IPS-18a (cell line): ENCODE measurements at regions not wholly inside any gene's neighbourhood (a gene's known extent, or its start where the extent isn't known, plus 50 kb on each side); places are given as distances from the start of the nearest gene placed in this dataset.

Experiments
- H3K27ac ChIP-seq: one replicate; pipeline ENCODE4 v1.5.1; 2013; ENCODE audit warnings: low read length
- H3K27me3 ChIP-seq: one replicate; pipeline ENCODE4 v1.6.1; 2013; ENCODE audit warnings: mild to moderate bottlenecking, low read length; ENCODE audit not compliant: control insufficient read depth, insufficient read depth
- H3K36me3 ChIP-seq: one replicate; pipeline ENCODE4 v1.6.1; 2013; ENCODE audit warnings: low read depth, low read length; ENCODE audit not compliant: control insufficient read depth
- H3K4me1 ChIP-seq: one replicate; pipeline ENCODE4 v1.6.1; 2013; ENCODE audit warnings: low read depth, low read length; ENCODE audit not compliant: control insufficient read depth
- H3K4me3 ChIP-seq: one replicate; pipeline ENCODE4 v1.5.1; 2013; ENCODE audit warnings: low read length
- H3K9ac ChIP-seq: one replicate; pipeline ENCODE4 v1.6.1; 2013; ENCODE audit warnings: mild to moderate bottlenecking, low read length, moderate library complexity
- H3K9me3 ChIP-seq: one replicate; pipeline ENCODE4 v1.6.1; 2013; ENCODE audit warnings: low read depth, low read length; ENCODE audit not compliant: control insufficient read depth

DNA sequence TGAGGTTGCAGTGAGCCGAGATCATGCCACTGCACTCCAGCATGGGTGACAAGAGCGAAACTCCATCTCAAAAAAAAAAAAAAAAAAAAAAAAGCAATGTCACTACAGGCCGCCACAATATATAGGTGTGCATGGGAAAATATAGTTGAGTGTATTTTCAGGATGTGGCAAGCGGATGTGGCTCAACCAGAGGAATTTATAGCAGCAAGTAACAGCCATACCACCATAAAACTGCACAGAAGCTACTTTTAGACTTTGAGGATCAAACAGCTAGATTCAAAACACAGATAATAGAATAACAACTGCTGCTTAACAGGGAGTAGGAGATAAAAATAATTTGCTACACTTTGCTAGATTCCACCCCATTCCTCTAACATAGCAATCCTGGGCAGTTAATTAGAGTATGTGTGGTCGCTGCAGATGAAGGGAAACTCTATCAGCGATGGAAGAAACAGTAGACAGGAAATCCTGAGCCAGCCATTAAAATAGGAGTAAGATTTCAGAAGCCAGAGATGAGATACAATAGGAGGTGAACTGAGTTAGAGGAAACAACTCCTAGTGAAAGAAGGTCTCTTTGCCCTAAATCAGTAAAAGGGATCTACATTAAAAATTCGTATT lies 318.7 kb upstream of the STT3B start:
- Histone ChIP-seq H3K9me3 (no peaks in the 10 kb centered on the region), H3K9ac (no peak overlapping the region), H3K36me3 (no peaks in the 10 kb centered on the region), H3K27me3 (no peaks in the 10 kb centered on the region), H3K27ac (no peak overlapping the region), H3K4me1 (no peaks in the 10 kb centered on the region), H3K4me3 (no peak overlapping the region)

DNA sequence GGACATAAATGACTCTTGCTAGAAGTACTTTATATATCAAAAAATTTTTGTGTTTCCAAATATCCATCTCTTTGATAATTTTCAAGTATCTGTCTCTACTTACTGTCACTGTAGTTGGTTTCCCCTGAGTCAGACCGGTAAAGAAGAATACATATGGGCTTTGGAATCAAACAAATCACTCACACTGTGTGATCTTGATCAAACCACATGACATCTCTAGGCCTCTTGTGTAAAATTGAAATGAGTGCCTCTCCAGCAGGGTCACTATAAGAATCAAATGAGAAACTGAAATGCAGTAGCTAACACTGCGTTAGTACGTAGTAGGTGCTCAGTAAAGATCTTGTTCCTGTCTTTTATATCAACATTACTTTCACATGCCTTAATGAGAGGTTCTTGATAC lies 314.6 kb upstream of the STT3B start:
- Histone ChIP-seq H3K36me3 (no peaks in the 10 kb centered on the region), H3K9ac (no peak overlapping the region), H3K4me1 (no peaks in the 10 kb centered on the region), H3K27me3 (no peaks in the 10 kb centered on the region), H3K27ac (no peak overlapping the region), H3K9me3 (no peaks in the 10 kb centered on the region), H3K4me3 (no peak overlapping the region)

DNA sequence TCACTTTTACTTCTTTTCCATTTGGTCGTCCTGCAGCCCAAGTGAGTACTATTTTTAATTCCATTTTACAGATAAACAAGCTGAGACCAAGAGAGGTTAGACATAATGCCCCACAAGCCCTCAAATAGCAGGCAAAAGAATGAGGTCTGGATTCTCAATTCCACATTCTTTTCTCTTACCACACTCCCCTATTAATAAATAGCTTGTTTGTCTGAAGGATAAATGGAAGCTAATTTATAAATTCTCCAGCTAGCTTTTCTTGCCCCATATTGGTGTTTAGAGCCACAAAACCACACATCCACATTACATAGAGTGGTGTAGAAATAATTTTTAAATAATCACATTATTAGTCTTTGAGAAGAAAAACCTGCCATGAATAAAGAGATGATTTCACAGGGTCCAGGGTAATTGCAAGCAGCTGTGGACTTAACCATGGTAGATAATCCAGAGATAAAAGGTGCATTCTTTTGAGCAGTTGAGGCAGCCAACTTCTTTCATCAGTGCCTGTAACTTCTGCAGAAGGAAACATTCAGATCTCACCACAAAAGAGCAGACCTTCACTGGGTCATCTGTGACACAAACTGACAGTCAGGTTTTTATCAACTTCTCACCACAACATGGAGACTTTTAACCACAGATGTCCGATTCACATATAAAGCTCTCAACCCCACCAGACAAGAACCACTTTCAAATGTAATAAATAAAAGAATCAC lies 313.4 kb upstream of the STT3B start:
- Histone ChIP-seq H3K27ac (no peak overlapping the region), H3K4me3 (no peak overlapping the region), H3K9me3 (no peaks in the 10 kb centered on the region), H3K36me3 (no peaks in the 10 kb centered on the region), H3K27me3 (no peaks in the 10 kb centered on the region), H3K9ac (no peak overlapping the region), H3K4me1 (no peaks in the 10 kb centered on the region)

DNA sequence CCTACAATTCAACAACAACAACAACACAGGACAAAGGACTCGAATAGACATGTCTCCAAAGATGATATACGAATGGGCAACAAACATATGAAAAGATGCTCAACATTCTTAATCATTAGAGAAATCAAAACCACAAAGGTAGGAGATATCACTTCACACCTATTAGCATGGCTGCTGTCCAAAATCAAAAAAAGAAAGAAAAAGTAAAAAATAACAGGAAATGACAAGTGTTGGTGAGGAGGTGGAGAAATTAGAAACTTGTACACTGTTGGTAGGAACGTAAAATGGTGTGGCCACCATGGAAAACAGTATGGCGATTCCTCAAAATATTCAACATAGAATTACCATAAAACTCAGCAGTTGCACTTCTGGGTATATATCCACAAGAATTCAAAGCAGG lies 312.3 kb upstream of the STT3B start:
- Histone ChIP-seq H3K9ac (no peak overlapping the region), H3K27ac (no peak overlapping the region), H3K4me3 (no peak overlapping the region), H3K9me3 (no peaks in the 10 kb centered on the region), H3K4me1 (no peaks in the 10 kb centered on the region), H3K27me3 (no peaks in the 10 kb centered on the region), H3K36me3 (no peaks in the 10 kb centered on the region)

DNA sequence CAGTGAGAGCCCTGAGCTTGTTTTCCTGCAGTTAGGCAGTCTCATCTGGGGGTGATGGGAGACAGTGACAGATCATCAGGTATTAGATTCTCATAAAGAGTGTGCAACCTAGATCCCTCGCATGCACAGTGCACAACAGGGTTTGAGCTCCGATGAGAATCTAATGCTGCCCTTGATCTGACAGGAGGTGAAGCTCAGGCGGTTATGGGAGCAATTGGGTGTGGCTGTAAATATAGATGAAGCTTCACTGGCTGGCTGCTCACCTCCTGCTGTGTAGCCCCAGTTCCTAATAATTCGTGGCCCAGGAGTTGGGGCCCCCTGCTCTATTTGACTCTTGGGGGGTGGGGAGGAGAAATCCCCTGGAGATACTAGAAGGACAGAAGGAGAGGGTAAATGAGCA lies 309.4 kb upstream of the STT3B start:
- Histone ChIP-seq H3K9me3 (no peaks in the 10 kb centered on the region), H3K9ac (no peak overlapping the region), H3K27me3 (no peaks in the 10 kb centered on the region), H3K27ac (no peak overlapping the region), H3K4me1 (no peaks in the 10 kb centered on the region), H3K36me3 (no peaks in the 10 kb centered on the region), H3K4me3 (no peak overlapping the region)

DNA sequence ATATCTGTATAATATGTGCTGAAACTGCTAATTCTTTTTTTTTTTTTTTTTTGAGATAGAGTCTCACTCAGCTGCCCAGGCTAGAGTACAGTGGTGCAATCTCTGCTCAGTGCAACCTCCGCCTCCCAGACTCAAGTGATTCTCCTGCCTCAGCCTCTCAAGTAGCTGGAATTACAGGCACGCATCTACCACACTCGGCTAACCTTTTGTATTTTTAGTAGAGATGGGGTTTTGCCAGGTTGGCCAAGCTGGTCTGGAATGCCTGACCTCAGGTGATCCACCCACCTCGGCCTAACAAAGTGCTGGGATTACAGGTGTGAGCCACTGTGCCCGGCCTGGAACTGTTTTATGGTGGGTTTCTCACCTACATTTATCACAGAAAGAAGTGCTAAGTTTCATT lies 307.8 kb upstream of the STT3B start:
- no peaks in the 10 kb centered on the region for H3K27me3 ChIP-seq
- H3K27ac ChIP-seq: no peak overlapping the region
- no peaks in the 10 kb centered on the region for H3K36me3 ChIP-seq
- H3K4me3 ChIP-seq: no peak overlapping the region
- H3K9me3 ChIP-seq: no peaks in the 10 kb centered on the region
- no peak overlapping the region for H3K9ac ChIP-seq
- no peaks in the 10 kb centered on the region for H3K4me1 ChIP-seq

DNA sequence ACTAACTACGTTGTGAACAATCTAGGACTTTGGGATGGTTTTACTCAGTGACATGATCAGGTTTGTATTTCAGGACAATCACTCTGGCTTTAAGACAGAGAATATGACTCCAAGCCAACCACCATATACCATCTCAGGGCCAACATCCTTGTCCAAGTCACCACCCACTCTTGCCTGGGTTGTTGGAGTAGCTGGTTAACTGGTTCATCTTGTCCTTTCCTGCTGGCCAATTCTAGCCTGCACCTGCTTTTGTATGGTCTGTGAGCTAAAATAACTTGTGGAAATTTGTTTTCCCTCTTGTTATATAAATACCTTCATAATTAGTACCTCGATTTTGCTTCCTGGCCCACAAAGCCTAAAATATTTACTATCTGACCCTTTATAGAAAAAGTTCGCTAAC lies 306.8 kb upstream of the STT3B start:
- H3K4me1 ChIP-seq: no peaks in the 10 kb centered on the region
- no peaks in the 10 kb centered on the region for H3K27me3 ChIP-seq
- H3K9me3 ChIP-seq: no peaks in the 10 kb centered on the region
- H3K9ac ChIP-seq: no peak overlapping the region
- H3K4me3 ChIP-seq: no peak overlapping the region
- no peak overlapping the region for H3K27ac ChIP-seq
- H3K36me3 ChIP-seq: no peaks in the 10 kb centered on the region

DNA sequence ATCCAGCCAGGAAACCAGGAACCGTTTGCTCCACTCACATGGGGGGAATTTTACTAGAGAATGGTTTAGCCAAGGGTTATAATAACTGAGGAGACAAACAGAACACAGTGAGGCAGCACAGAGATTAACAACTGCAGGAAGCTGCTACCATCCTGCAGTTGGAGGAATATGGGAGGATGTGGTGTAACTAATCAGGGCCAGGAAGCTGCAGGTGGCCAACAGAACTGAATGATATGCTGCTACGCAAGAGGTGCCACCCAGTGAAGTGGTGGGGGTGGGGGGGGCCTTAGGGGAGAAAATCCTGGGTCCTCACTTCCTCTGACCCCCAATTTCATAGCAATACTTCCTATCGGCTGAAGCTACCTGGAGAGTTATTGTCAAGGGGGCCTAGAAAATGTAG lies 306.4 kb upstream of the STT3B start:
- no peaks in the 10 kb centered on the region for H3K27me3 ChIP-seq
- no peak overlapping the region for H3K27ac ChIP-seq
- H3K4me1 ChIP-seq: no peaks in the 10 kb centered on the region
- no peaks in the 10 kb centered on the region for H3K36me3 ChIP-seq
- H3K9ac ChIP-seq: no peak overlapping the region
- no peak overlapping the region for H3K4me3 ChIP-seq
- no peaks in the 10 kb centered on the region for H3K9me3 ChIP-seq

DNA sequence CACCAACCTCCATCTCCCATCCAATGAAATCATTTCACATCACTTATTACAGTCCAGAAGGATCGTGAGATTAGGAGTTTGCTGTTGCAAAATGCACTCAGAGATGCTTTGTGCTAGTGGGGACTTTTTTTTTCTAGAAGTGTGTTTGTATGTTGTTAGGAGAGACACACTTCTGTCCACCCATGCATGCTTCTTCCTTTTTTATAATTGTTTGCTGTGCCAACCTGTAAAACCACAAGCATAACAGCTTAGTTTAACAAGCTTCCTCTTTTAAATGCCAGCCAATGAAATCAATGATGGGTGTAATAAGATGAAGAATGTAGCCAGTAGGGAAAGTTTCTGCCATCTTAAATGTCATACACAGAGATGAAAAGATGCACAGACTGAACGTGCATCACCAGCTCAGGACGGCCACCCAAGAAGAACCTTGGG lies 305.6 kb upstream of the STT3B start:
- Histone ChIP-seq H3K4me3 (no peak overlapping the region), H3K9me3 (no peaks in the 10 kb centered on the region), H3K9ac (no peak overlapping the region), H3K36me3 (no peaks in the 10 kb centered on the region), H3K27ac (no peak overlapping the region), H3K27me3 (no peaks in the 10 kb centered on the region), H3K4me1 (no peaks in the 10 kb centered on the region)

DNA sequence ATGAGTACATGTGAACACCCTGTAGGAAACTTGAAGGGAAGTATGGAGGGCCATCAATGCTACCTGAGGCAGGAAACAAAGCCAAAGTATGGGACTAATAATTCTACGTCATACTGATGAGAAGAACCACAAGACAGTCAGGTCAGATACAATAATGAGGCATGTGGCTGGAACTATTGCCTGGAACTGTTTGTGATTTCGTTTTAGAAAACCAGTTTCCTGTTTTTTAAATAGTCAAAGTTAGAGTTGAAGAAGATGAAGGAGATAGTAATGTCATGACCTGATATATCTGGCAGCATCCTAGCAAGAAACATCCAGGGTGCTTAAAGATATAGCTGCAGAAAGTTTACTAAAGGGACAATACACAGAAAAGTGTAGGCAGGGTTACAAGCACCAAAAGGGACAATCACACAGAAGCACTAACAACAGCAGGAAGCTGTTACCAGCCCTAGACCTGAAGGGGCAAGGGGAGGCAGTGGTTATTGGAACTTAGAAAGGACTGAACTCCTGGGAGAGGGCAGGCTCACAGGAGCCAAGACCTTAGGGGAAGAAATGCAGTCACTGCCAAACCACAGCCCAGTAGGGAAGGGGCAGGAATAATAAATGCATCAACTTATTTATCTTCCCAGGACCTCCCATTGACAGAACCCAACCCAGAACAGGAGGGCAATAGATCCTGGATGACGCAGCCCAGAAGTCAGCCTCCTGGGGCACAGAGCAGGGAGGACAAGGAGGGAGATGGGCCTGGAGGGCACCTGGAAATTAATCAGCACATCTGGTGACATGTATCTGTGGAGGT lies 302.1 kb upstream of the STT3B start:
- H3K9ac ChIP-seq: no peak overlapping the region

DNA sequence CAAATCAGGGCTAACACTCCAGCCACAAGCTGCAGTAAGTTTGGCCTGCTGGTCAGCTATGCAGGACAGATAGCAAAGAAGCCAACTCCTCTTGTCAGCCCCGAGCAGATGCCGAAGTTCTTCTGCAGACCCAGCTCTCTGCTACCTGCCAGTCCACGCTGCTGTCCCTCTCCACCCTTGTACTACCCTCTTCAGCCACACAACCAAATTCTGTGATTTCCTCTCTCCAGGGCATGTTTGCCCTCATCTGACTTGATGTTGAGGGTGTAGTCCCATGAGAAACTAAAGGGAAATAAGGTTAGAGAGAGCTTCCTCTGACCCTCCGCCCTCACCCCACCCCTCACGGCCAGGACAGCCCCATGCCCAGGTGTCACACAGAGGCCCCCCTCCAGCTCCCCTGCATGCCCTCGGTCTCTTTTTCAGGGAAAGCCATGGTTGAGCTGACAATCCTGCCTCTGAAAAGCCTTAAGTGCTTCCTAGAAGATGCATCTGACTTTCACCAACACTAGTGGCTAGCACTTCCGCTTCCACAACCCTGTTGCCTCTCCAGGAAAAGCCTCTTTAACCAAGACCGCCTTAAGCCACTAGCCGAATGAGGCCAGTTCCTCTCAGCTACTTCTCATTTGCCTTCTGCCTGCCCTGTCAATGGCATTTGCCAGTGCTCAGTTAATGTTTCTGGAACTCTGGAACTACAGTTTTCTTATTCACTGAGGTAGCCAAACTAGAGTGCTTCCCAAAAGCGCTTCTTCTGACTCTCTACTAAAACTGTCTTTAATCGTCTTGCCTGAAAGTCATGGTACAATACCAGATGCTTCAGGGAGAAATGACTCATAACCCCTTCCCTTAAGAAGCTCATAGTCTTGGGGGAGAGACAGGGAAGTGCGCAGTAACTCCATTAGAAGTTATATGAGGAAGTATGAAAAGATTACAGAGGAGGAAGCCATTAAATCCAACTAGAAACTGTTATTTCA lies 300.4 kb upstream of the STT3B start:
- no peaks in the 10 kb centered on the region for H3K9me3 ChIP-seq
- no peaks in the 10 kb centered on the region for H3K27me3 ChIP-seq
- H3K27ac ChIP-seq: no peak overlapping the region
- no peak overlapping the region for H3K4me3 ChIP-seq
- H3K4me1 ChIP-seq: no peaks in the 10 kb centered on the region
- H3K36me3 ChIP-seq: no peaks in the 10 kb centered on the region
- H3K9ac ChIP-seq: no peak overlapping the region

More for the DNA sequence above, 302.1 kb upstream of the STT3B start:
- no peak overlapping the region for H3K4me3 ChIP-seq
- no peaks in the 10 kb centered on the region for H3K36me3 ChIP-seq
- H3K27ac ChIP-seq: no peak overlapping the region
- H3K27me3 ChIP-seq: no peaks in the 10 kb centered on the region
- H3K9me3 ChIP-seq: no peaks in the 10 kb centered on the region
- H3K4me1 ChIP-seq: no peaks in the 10 kb centered on the region
